IMR-90 (cell line): ENCODE measurements at regions not wholly inside any gene's neighbourhood (a gene's known extent, or its start where the extent isn't known, plus 50 kb on each side); places are given as distances from the start of the nearest gene placed in this dataset.

Source experiments
- CTCF ChIP-seq: conservative IDR thresholded peaks from 2 replicates; pipeline ENCODE4 v1.5.1; 2012; ENCODE audit warnings: mild to moderate bottlenecking, low read depth, low read length, improper control_type of control experiment
- MAFK ChIP-seq: IDR thresholded peaks from 2 replicates; pipeline ENCODE4 v1.6.1; 2012; ENCODE audit warnings: low read depth, low read length, improper control_type of control experiment
- POLR2A ChIP-seq: IDR thresholded peaks from 2 replicates; pipeline ENCODE4 v1.6.1; 2012; ENCODE audit warnings: mild to moderate bottlenecking, low read depth, low read length
- USF2 ChIP-seq: fragments of 150-350 bp; IDR thresholded peaks from 2 replicates; pipeline ENCODE4 v1.6.1; 2017; ENCODE audit warnings: mild to moderate bottlenecking, antibody characterized with exemption, low read length, low read depth

GRCh38 chr7:33722383-33723101 lies 182.8 kb upstream of the BMPER start:
- TF ChIP-seq MAFK (no peak), CTCF (no peak), POLR2A (no peak), USF2 (no peak)
